Smooth muscle cell (in vitro differentiated cells): ENCODE measurements at regions not wholly inside any gene's neighbourhood (a gene's known extent, or its start where the extent isn't known, plus 50 kb on each side); places are given as distances from the start of the nearest gene placed in this dataset.

ENCODE experiments used
- DNase-seq: peaks from one replicate; lab custom pipeline; 2025; ENCODE audit not compliant: unreplicated experiment; lab: John Stamatoyannopoulos, UW
- H2AFZ ChIP-seq: fragments of 200-600 bp; sonication (generic); 2 replicates; pipeline ENCODE4 v1.6.0; 2016; ENCODE audit warnings: antibody characterized with exemption, low read depth, mild to moderate bottlenecking
- H3F3A ChIP-seq: fragments of 200-600 bp; sonication (generic); 2 replicates; pipeline ENCODE4 v1.6.0; 2017; ENCODE audit warnings: antibody characterized with exemption, low read depth
- H3K27ac ChIP-seq: fragments of 200-600 bp; sonication (generic); 2 replicates; pipeline ENCODE4 v1.5.1; 2016; ENCODE audit warnings: low read depth, mild to moderate bottlenecking
- H3K27me3 ChIP-seq: fragments of 200-600 bp; sonication (generic); 2 replicates; pipeline ENCODE4 v1.6.1; 2016; ENCODE audit warnings: low read depth, mild to moderate bottlenecking
- H3K36me3 ChIP-seq: fragments of 200-600 bp; sonication (generic); 2 replicates; pipeline ENCODE4 v1.5.1; 2016; ENCODE audit warnings: low read depth
- H3K4me1 ChIP-seq: fragments of 200-600 bp; sonication (generic); 2 replicates; pipeline ENCODE4 v1.5.1; 2016; ENCODE audit warnings: low read depth
- H3K4me2 ChIP-seq: fragments of 200-600 bp; sonication (generic); 2 replicates; pipeline ENCODE4 v1.6.0; 2016; ENCODE audit warnings: mild to moderate bottlenecking
- H3K4me3 ChIP-seq: fragments of 200-600 bp; sonication (generic); 2 replicates; pipeline ENCODE4 v1.5.1; 2016; ENCODE audit warnings: mild to moderate bottlenecking
- H3K79me2 ChIP-seq: fragments of 200-600 bp; sonication (generic); 2 replicates; pipeline ENCODE4 v1.6.0; 2016; ENCODE audit warnings: low read depth, mild to moderate bottlenecking
- H3K9ac ChIP-seq: fragments of 200-600 bp; sonication (generic); 2 replicates; pipeline ENCODE4 v1.6.0; 2016; ENCODE audit warnings: low read depth
- H3K9me3 ChIP-seq: fragments of 200-600 bp; sonication (generic); replicated peaks from 2 replicates; pipeline ENCODE4 v1.5.1; 2016; ENCODE audit warnings: low read depth
- H4K20me1 ChIP-seq: fragments of 200-600 bp; sonication (generic); 2 replicates; pipeline ENCODE4 v1.6.0; 2016; ENCODE audit warnings: low read depth
- CTCF ChIP-seq: fragments of 200-600 bp; sonication (generic); IDR thresholded peaks from 2 replicates; pipeline ENCODE4 v1.5.1; 2017; ENCODE audit warnings: borderline replicate concordance, mild to moderate bottlenecking, antibody characterized with exemption; ENCODE audit not compliant: insufficient read depth, poor library complexity, severe bottlenecking
- WGBS: methylation state at CpG from one replicate; pipeline ENCODE4 v1.1.7; 2016; ENCODE audit warnings: low lambda C conversion rate; 5-methylcytosine and 5-hydroxymethylcytosine counted together

- no peak overlapping the region for H3K4me3 ChIP-seq
- H3K4me2 ChIP-seq = no peak overlapping the region
- no peaks in the 10 kb centered on the region for H3F3A ChIP-seq
- H4K20me1 ChIP-seq = no peaks in the 10 kb centered on the region
- no peaks in the 10 kb centered on the region for H3K4me1 ChIP-seq
- DNase-seq = no peak
- TF ChIP-seq CTCF = no peak
- H3K9me3 ChIP-seq = no peaks in the 10 kb centered on the region
- no peaks in the 10 kb centered on the region for H3K27me3 ChIP-seq
- no peaks in the 10 kb centered on the region for H3K79me2 ChIP-seq
- no peak overlapping the region for H3K9ac ChIP-seq
- no peaks in the 10 kb centered on the region for H3K36me3 ChIP-seq
- 27% methylated on average over 3 of the region's 3 CpGs for WGBS
- no peak overlapping the region for H2AFZ ChIP-seq
- H3K27ac ChIP-seq = no peak overlapping the region
These were observed 133.6 kb upstream of the POGK start for GRCh38 chr1:166705376-166706289.

DNA sequence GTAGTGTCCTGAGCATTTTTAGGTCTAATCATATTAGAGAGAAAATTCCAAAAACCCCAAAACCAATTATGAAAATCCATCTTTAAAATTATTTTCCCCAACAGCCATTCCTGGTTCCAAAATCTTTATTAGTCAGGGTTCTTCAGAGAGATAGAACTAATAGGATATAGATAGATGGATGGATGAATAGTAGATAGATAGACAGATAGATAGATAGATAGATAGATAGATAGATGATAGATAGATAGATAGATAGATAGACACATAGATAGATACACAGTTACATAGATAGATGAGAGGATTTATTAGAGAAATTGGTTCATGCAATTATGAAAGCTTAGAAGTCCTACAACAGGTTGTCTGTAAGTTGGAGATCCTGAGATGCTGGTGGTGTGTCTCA lies 122.7 kb upstream of the POGK start:
- Histone ChIP-seq H3K4me2 (no peak overlapping the region), H2AFZ (no peak overlapping the region), H3K9me3 (peaks cover 6% of the 10 kb centered on the region), H3K4me1 (no peaks in the 10 kb centered on the region), H3K79me2 (no peaks in the 10 kb centered on the region), H3F3A (no peaks in the 10 kb centered on the region), H4K20me1 (no peaks in the 10 kb centered on the region), H3K27ac (no peak overlapping the region), H3K27me3 (no peaks in the 10 kb centered on the region), H3K9ac (no peak overlapping the region), H3K36me3 (no peaks in the 10 kb centered on the region), H3K4me3 (no peak overlapping the region)
- TF ChIP-seq CTCF = no peak
- DNase-seq = no peak

- Histone ChIP-seq H3K9me3 (no peaks in the 10 kb centered on the region), H2AFZ (no peak overlapping the region), H3K27me3 (no peaks in the 10 kb centered on the region), H3K4me2 (no peak overlapping the region), H4K20me1 (no peaks in the 10 kb centered on the region), H3K9ac (no peak overlapping the region), H3K36me3 (no peaks in the 10 kb centered on the region), H3K4me1 (no peaks in the 10 kb centered on the region), H3K27ac (no peak overlapping the region), H3F3A (no peaks in the 10 kb centered on the region), H3K4me3 (no peak overlapping the region), H3K79me2 (no peaks in the 10 kb centered on the region)
- DNase-seq = no peak
- TF ChIP-seq CTCF = no peak
- WGBS = 49% methylated on average over 2 of the region's 2 CpGs
These were observed 118.1 kb upstream of the POGK start for GRCh38 chr1:166721145-166721544.

DNA sequence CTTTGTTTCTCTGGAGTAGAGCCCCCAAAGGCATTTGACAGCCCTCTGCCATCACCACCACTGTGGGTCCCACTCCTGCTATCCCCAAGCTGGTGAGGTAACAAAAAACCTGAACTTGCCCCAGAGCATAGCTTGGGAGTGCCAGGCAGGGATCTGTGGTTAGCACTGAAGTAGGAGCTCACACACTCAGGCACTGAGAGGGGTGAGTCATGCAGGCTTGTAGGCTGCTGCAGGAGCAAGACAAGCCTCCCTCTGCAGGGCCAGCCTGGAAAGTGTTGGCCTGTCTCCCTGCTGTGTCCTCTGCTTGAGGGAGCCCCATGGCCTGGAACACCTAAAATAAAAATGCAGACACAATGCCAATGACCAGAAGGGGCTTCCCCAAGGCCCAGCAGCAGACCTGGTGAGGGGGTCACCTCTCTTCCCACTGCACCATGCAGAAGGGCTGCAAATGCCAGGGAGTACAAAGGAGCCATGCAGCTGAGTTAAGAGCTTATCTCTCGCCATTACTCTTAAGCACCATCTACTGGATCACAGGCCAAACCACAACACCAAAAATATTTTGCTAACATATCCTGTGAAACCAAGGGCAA lies 108.9 kb upstream of the POGK start:
- H3K27ac ChIP-seq = no peak overlapping the region

More for the DNA sequence above, 108.9 kb upstream of the POGK start:
- no peak overlapping the region for H3K4me3 ChIP-seq
- 80% methylated on average over 1 of the region's 1 CpG for WGBS
- no peaks in the 10 kb centered on the region for H3K79me2 ChIP-seq
- H4K20me1 ChIP-seq = no peaks in the 10 kb centered on the region
- no peaks in the 10 kb centered on the region for H3K36me3 ChIP-seq
- no peak overlapping the region for H2AFZ ChIP-seq
- H3K4me1 ChIP-seq = no peaks in the 10 kb centered on the region
- no peak overlapping the region for H3K4me2 ChIP-seq
- no peaks in the 10 kb centered on the region for H3F3A ChIP-seq
- no peak for TF ChIP-seq CTCF
- no peaks in the 10 kb centered on the region for H3K27me3 ChIP-seq
- no peak for DNase-seq
- no peak overlapping the region for H3K9ac ChIP-seq
- H3K9me3 ChIP-seq = no peaks in the 10 kb centered on the region
